ENCODE measurements at regions not wholly inside any gene's neighbourhood (a gene's known extent, or its start where the extent isn't known, plus 50 kb on each side); places are given as distances from the start of the nearest gene placed in this dataset.

GRCh38 chr6:56854086-56854485, 100.8 kb upstream of the BEND6 start:
- no peak for TF ChIP-seq CTCF (IDR thresholded peaks at IDR 0.05)
- TF ChIP-seq NR3C1 (IDR thresholded peaks at IDR 0.05), result no peak
- no peak for TF ChIP-seq GATA3 (IDR thresholded peaks at IDR 0.05; ENCODE audit: borderline replicate concordance)
